Thymus (tissue), 11 donors: ENCODE measurements at regions not wholly inside any gene's neighbourhood (a gene's known extent, or its start where the extent isn't known, plus 50 kb on each side); places are given as distances from the start of the nearest gene placed in this dataset.

Experiments
- DNase-seq, 9 donors: peaks; one replicate each; pipeline ENCODE4 v3.0.0-alpha.2; 2013; ENCODE audit warnings: low spot score in 9 of 9, low read depth in 6 of 9, missing footprints in 1 of 9
- H3K27ac ChIP-seq, 2 donors: one replicate each; pipeline ENCODE4 v1.5.1; 2013; ENCODE audit warnings: control low read depth in 1 of 2, low read depth in 1 of 2, low read length in 1 of 2, mild to moderate bottlenecking in 1 of 2, moderate library complexity in 1 of 2
- H3K27me3 ChIP-seq, 2 donors: one replicate each; pipeline ENCODE4 v1.5.1; 2013; ENCODE audit warnings: low read length in 1 of 2; ENCODE audit not compliant: control insufficient read depth in 2 of 2, insufficient read depth in 1 of 2
- H3K36me3 ChIP-seq, 2 donors: one replicate each; pipeline ENCODE4 v1.5.1; 2013; ENCODE audit warnings: low read length in 1 of 2, mild to moderate bottlenecking in 1 of 2, moderate library complexity in 1 of 2; ENCODE audit not compliant: control insufficient read depth in 2 of 2, insufficient read depth in 2 of 2
- H3K4me1 ChIP-seq, 2 donors: one replicate each; pipeline ENCODE4 v1.5.1; 2013; ENCODE audit warnings: low read length in 2 of 2; ENCODE audit not compliant: control insufficient read depth in 2 of 2, insufficient read depth in 2 of 2
- H3K4me3 ChIP-seq, 2 donors: one replicate each; pipeline ENCODE4 v1.5.1; 2013; ENCODE audit warnings: low read length in 2 of 2, control low read depth in 1 of 2, mild to moderate bottlenecking in 1 of 2
- H3K9me3 ChIP-seq, 2 donors: one replicate each; pipeline ENCODE4 v1.5.1; 2013; ENCODE audit warnings: low read length in 1 of 2, mild to moderate bottlenecking in 1 of 2; ENCODE audit not compliant: control insufficient read depth in 2 of 2, insufficient read depth in 1 of 2
- WGBS: extraction: QIAGEN DNeasy Blood & Tissue Kit; methylation state at CpG from one replicate; pipeline ENCODE4 v1.1.7; 2013; 5-methylcytosine and 5-hydroxymethylcytosine counted together
- donor health status: healthy.

GRCh38 chr4:98722000-98722399 lies 63.6 kb upstream of the TSPAN5 start:
- no peaks in the 10 kb centered on the region for H3K4me1 ChIP-seq
- WGBS, result 97% methylated on average over 2 of the region's 2 CpGs
- no peaks in the 10 kb centered on the region for H3K36me3 ChIP-seq
- no peak overlapping the region for H3K4me3 ChIP-seq
- H3K9me3 ChIP-seq, result peaks cover 0 to 6% of the 10 kb centered on the region in 2 donors
- H3K27me3 ChIP-seq, result no peaks in the 10 kb centered on the region
- H3K27ac ChIP-seq, result no peak overlapping the region
- no peak for DNase-seq

- Histone ChIP-seq H3K27me3 (no peaks in the 10 kb centered on the region), H3K36me3 (no peaks in the 10 kb centered on the region), H3K4me3 (no peak overlapping the region), H3K27ac (no peak overlapping the region), H3K9me3 (peaks cover 0 to 6% of the 10 kb centered on the region in 2 donors), H3K4me1 (no peaks in the 10 kb centered on the region)
- WGBS, result 54% methylated on average over 3 of the region's 3 CpGs
- no peak for DNase-seq
Observed at GRCh38 chr4:98720871-98721480, 62.6 kb upstream of the TSPAN5 start.

- H3K4me1 ChIP-seq, result no peaks in the 10 kb centered on the region
- H3K27ac ChIP-seq, result no peak overlapping the region
- no peaks in the 10 kb centered on the region for H3K36me3 ChIP-seq
- no peaks in the 10 kb centered on the region for H3K27me3 ChIP-seq
- DNase-seq, result no peak
- no peak overlapping the region for H3K4me3 ChIP-seq
- no peaks in the 10 kb centered on the region for H3K9me3 ChIP-seq
Observed at GRCh38 chr4:98716796-98717195, 58.4 kb upstream of the TSPAN5 start.

- no peak for DNase-seq
- H3K9me3 ChIP-seq, result no peaks in the 10 kb centered on the region
- no peaks in the 10 kb centered on the region for H3K4me1 ChIP-seq
- WGBS, result 98% methylated on average over 2 of the region's 2 CpGs
- no peak overlapping the region for H3K27ac ChIP-seq
- H3K4me3 ChIP-seq, result no peak overlapping the region
- H3K36me3 ChIP-seq, result no peaks in the 10 kb centered on the region
- H3K27me3 ChIP-seq, result no peaks in the 10 kb centered on the region
Observed at GRCh38 chr4:98712607-98713006, 54.2 kb upstream of the TSPAN5 start.

- no peaks in the 10 kb centered on the region for H3K4me1 ChIP-seq
- DNase-seq, result no peak
- no peak overlapping the region for H3K4me3 ChIP-seq
- no peaks in the 10 kb centered on the region for H3K36me3 ChIP-seq
- H3K27me3 ChIP-seq, result no peaks in the 10 kb centered on the region
- no peaks in the 10 kb centered on the region for H3K9me3 ChIP-seq
- H3K27ac ChIP-seq, result no peak overlapping the region
Observed at GRCh38 chr4:98711526-98711925, 53.1 kb upstream of the TSPAN5 start.

GRCh38 chr4:98710831-98711230 lies 52.4 kb upstream of the TSPAN5 start:
- no peak overlapping the region for H3K27ac ChIP-seq
- H3K4me3 ChIP-seq, result no peak overlapping the region
- H3K36me3 ChIP-seq, result no peaks in the 10 kb centered on the region
- WGBS, result 85% methylated on average over 4 of the region's 4 CpGs
- no peaks in the 10 kb centered on the region for H3K9me3 ChIP-seq
- H3K4me1 ChIP-seq, result peaks cover 0 to 2% of the 10 kb centered on the region in 2 donors
- H3K27me3 ChIP-seq, result no peaks in the 10 kb centered on the region
- no peak for DNase-seq
